ENCODE measurements at regions not wholly inside any gene's neighbourhood (a gene's known extent, or its start where the extent isn't known, plus 50 kb on each side); places are given as distances from the start of the nearest gene placed in this dataset.

GRCh38 chr6:81561071-81561564 is 191.4 kb downstream of the TENT5A start:
- TF ChIP-seq POLR2AphosphoS5 (IDR thresholded peaks at IDR 0.05; ENCODE audit: low read depth, low read length) (no peak), REST (IDR thresholded peaks at IDR 0.05; ENCODE audit: insufficient read depth in 1 of 2, low read depth in 2 of 2, low read length in 2 of 2) (no peak), TAF1 (IDR thresholded peaks at IDR 0.05; ENCODE audit: borderline replicate concordance, insufficient read depth, low read length) (no peak), SIN3A (IDR thresholded peaks at IDR 0.05; ENCODE audit: borderline replicate concordance, insufficient read depth, low read length) (no peak), FOXP2 (optimal IDR thresholded peaks at IDR 0.05; ENCODE audit: borderline replicate concordance, extremely low read depth, extremely low read length, insufficient read depth) (no peak)

Measured in PFSK-1 (cell line).